Stimulated activated naive CD4-positive, alpha-beta T cell (primary cell): ENCODE measurements at regions not wholly inside any gene's neighbourhood (a gene's known extent, or its start where the extent isn't known, plus 50 kb on each side); places are given as distances from the start of the nearest gene placed in this dataset.

ENCODE experiments used
- DNase-seq, 6 experiments: peaks; one replicate each; lab custom pipeline; 2025; lab: John Stamatoyannopoulos, UW

DNA sequence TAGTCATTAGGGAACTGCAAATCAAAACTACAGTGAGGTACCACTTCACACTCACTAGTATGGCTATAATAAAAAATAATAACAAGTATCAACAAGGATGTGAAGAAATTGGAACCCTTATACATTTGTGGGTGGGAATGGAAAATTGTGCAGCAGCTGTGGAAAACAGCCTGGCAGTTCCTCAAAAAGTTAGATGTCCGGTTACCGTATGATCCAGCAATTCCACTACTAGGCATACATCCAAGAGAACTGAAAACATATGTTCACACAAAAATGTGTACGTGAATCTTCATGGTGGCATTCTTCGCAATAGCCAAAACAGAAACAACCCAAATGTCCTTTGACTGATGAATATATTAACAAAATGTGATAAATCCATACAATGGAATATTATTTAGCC, 187.9 kb upstream of the LYSMD4 start:
- DNase-seq = no peak

DNA sequence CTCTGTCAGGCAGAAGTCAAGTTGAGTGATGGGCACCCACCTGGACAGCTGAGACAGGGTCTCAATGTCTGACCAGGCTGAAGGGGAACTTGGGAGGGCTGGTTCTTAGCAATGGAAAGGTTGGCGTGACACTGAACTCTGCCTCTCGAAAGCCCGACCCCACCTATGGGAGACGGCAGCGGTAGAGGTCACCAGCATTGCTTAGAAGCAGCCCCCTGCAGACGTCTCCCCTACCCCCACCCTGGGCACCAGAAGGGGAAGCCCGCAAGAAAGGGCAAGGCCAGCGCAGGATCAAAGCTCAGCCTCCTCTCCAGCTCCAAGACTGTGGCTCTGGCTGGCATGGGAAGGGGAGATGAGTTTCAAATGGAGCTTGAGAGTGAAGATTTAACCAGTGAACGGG, 184.8 kb upstream of the LYSMD4 start:
- no peak for DNase-seq

DNA sequence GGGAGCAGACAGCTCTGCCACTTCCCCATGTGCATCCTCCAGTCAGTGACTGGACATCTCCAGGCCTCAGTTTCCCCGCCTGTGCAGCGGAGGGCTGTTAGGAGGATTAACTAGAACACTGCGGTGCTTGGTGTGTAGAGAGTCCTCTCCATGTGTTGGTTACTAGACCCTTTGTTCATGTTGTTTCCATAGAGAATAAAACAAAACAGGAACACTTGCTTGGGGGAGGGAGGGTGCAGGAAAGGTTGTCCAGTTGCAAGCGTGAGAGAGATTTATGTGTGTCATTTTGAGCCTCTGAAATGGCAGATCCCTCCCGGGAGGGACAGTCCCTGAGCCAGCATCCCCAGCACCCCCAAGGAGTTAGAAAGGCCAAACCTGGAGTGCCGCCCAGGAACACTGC, 184.0 kb upstream of the LYSMD4 start:
- no peak for DNase-seq

DNA sequence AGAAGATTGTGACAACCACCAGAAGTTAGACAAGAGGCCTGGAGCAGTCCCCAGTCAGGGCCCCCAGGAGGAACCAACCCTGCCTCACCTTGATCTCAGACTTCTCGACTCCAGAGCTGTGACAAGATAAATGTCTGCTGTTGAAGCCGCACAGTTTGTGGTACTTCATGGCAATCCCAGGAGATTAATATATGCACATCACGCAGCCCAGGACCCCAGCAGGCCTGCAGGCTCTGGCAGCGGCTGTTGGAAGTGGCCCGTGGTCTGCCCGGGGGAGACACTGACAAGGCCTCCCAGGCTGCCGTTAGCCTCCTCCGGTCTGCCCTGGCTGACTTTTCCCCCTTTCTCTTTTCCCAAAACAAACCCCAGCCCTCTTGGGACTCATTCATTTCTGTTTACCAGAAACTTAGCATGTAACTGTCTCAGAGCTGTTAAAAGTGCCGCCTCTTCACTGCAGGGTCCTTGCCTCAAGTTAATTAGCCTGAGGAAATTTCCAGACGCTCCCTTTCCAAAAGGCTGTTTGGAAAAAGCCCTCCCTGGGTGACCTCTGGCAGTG, 183.5 kb upstream of the LYSMD4 start:
- no peak for DNase-seq

DNA sequence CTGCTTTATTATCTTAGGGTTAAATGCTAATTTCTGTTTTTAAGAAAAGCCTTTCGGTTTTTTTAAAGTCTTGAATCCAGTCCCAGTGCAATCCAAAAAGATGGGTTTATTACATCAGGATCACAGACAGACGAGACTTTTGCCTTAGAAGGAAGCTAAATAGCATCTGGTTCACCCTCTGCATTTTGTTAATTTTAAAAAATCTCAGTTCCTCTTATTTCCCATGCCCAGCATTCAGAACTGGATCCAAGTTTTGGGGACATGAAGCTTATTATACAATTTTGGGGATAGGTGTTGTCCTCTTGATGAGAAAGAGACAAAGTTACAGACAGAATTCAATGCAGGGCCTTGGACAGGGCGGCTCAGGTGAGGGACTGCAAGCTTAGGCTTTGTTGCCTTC, 181.5 kb upstream of the LYSMD4 start:
- DNase-seq = no peak

DNA sequence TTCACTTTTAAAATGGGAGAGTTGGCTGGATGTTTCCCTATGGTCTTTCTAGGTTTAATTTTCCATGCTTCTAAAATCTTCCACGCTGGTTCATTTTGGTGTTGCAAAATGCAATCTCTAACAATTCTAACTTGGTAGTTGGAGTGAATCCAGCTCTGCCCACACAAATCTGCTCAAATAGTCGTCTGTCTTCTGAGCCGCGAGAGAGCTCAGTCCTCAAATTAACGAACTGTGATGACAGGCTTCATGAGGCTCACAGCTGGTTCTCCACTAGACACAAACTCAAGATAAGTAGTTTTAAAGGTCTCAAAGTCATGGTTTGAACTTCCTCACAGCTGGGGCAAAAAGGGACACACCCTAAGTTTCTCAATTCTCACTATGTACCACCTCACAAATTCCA, 178.6 kb upstream of the LYSMD4 start:
- DNase-seq = no peak

DNA sequence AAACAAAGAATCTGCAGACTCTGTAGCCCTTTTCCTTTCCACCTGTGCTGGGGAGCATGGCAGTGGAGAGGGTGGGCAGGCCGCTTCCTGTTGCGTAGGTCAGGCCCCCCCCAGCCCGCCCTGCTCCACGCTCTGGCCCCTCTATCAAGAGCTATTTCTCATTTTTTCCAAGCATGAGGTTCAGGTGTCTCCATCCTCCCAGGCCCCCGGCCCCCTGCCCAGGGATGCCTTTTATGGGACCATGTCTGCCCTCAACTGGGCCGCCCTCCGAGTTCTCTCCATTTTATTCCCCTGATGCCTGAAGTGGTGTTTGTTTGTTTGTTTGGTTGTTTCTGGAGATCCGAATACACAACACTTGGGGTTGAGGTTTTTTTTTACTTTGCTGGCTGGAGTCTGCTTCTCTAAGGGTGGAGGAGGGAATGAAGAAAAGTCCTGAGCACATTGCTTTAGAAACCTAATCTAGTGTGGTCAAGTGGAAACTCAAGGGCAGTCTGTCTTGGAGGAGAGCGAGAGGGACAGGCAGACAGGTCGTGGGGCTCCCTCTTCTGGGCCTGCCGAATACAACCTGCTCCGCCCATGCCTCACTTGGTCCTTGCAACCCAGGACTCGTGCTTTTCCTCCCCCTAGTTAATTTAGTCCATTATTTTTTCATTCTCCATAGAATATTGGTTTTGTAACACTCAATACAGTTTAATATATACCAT, 176.5 kb upstream of the LYSMD4 start:
- DNase-seq = no peak

DNA sequence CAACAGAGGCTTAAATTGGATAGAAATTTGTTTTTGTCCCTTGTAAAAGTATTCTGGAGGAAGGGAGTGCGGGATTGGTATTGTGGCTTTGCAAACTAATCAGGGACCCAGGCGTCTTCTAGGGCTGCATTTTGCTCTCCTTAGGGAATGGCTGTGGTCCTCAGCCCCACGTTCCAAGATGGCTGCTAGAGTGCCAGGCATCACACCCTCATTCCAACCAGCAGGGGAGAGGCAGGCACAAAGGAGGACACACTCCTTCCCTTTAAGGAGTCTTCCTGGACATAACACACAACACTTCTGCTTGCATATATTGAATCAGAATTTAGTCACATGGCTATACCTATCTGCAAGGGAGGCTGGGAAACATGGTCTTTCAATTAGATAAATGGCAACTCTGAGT, 174.5 kb upstream of the LYSMD4 start:
- no peak for DNase-seq

DNA sequence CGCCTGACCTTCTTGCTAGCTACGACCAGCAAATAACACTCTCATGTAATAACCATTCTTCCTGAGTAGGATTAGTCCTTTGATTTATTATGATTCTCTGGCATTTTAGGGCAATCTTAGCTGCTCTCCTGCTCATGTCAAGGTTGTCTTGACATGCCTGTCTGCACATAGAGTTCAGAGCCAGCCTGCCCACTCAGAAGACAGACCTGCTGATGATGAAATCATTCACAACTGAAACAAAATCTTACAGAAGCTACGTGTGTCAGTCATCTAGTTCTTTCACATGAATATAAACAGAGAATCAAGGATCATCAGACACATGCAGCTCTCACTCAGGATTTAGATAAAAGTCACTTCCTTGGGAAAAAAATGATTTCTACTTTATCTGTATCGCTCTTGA, 173.6 kb upstream of the LYSMD4 start:
- DNase-seq = no peak

DNA sequence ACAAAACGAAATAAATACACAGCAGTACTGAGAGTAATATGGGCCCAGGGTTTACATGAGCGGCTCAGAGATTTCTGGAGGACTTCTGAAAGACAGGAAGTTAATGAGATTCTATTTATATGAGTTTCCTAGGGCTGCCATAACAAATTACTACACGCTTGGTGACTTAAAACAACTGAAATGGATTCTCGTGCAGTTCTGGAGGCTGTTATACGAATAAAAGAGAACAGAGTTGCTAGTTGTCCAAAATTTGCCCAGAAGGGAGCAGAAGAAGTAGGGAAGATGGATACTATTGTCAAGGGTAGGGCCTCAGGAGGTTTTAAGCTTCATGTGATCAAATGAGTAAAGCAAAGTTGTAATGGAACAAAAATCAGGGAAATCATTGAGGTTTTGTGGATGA, 173.1 kb upstream of the LYSMD4 start:
- no peak for DNase-seq

DNA sequence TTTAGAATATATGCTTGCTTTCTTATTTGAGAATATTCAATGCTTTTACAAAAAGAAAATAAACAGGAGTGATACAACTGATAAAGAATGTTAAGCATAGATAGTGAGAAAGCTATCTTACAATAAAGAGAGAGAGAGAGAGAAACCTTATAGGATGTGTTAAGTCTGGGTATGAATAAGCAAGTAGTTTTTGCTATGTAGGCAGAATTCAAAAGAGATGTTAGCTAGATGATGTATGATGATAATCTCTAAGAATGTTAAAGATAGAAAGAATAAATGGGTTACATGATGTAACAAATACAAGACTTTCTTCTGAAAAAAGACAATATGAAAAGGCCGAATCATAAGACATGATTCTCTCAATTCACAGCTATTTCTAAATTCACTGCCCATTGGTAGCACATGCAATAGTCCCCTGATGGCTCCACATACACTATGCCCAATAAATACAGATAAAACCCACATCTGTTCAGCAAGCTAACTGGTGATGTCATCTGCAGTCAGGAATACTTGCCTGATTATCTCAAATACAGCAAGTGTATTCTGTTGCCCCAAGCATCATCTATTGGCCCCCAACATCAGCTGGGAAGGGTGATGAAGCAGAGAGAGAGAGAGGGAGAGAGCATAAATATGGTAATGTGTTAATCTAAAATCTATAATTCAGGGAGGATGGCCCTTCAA, 169.2 kb upstream of the LYSMD4 start:
- DNase-seq = no peak

DNA sequence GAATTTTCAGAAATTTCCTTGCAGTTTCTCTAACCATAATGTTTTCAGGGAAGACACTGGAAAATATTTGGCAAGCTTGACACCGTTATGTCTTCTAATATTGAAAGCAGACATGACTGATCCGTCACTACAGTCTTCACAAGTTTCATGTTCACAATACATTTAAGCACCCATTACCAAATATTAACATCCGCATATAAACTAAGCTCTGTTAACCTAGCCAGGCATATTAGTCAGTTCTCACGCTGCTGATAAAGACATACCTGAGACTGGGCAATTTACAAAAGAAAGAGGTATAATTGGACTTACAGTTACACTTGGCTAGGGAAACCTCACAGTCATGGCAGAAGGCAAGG, 162.7 kb upstream of the LYSMD4 start:
- DNase-seq = no peak

DNA sequence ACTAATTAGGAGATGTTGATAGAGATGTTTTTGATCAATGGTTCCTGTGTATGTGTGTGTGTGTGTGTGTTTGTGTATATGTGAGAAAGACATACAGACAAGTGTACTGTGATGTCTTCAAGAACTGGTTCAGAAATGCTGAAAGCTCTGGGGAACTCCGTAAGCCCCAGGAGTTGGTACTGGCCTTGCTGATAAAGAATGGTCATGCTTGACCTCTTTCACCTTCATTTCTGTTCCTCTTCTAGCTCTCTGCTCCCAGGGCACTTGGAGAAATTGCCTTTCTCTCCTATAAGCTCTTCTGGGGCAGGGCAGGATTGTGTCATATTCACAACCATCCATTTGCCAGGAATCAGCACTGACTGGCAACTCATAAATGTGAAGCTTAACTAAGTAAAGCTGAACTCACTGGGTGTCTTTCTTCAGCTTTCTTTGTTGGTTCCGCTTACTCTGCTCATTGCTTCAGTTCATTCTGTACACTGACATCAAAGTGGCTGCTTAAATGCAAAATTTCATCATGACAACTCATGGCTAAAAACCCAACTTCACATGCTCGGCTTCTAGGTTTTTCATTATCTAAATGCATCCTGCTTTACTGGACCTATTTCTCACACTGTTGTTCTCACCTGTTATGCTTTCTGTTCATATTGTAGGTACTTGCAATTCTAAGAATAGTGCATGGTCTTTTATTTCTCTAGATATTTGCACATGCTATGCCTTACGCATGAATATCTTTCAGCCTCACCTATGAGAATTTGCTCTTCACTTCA, 162.1 kb upstream of the LYSMD4 start:
- no peak for DNase-seq

DNA sequence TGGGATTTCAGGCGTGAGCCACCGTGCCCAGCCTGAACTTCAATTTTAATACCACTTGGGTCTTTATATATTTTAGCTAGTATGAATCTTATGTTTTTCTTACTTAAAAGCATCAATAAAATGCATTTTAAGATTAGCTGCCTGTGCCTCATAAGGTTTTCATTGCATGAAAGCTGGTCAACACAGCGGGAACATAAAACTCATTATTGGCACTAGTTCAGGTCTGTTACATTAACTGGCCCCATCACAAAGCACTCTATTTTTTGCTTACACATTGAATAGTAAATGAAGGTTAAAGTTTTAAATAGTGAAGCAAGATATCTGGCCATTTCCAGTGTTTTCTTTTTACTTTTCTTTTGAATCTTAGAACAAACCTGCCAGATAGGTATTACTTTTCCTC, 145.6 kb upstream of the LYSMD4 start:
- no peak for DNase-seq

DNA sequence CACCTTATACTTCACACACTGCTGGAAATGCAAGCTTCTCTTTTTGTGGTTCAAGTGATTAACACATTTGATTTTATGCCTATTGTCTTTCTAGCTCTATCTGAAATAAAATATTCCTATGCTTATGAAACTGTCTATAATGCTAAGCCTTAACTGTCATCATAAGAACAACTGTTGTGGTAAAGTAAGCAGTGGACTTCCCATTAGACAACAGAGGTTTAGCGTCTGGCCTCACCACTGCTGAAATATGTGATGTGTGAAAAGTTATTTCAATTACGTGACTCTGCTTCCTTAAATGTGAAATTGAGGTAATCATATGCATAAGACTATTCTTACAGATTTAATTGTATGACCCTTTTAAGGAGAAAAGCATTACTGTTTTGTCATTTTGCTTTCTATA, 140.2 kb upstream of the LYSMD4 start:
- DNase-seq = no peak

DNA sequence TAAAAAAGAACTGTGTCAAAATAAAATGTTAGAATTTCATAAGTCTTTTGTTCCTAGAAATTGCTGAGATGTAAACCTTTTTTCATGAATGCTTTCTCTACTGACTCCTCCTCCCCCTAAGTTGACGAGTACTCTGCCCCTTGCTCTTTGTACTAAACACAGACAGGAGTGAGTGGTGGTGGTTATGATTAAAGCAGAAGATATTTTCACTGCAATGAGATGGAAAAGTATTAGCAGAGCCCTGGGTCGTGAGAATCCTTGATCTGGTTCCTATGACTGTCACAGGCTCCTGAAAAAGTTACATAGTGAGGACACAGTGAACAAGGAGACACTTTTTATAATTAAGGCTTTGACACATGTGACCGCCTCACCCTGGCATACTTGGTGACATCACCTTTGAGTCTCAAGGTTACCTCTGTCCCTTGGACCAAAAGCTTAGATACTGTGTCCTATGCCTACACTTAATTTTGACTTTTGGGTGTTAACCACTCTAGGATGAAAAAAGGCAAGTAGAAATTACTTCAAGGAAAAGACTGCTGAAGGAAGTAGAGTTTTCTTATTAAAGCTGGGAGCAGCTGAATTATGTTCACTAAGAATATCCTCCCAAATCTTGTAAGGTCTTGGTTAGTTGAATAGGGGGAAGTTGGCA, 130.4 kb upstream of the LYSMD4 start:
- no peak for DNase-seq

DNA sequence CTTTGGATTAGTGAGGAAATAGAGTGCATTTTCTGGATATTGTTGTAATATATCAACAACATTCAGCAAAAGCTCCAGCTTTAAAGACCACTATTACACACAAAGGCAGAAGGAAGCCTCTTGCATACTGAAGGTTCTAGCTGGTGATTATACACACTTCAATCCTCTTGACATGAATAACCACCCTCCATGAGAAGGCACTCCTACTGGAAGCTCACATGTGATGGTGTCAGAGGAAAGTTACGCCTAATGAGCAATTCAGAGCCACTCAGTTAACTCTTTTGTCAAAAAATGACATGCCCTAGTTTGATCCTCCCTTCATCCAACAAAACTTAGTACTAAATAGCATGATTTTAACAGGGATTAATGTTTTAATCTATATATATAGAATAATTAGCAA, 124.6 kb upstream of the LYSMD4 start:
- no peak for DNase-seq

DNA sequence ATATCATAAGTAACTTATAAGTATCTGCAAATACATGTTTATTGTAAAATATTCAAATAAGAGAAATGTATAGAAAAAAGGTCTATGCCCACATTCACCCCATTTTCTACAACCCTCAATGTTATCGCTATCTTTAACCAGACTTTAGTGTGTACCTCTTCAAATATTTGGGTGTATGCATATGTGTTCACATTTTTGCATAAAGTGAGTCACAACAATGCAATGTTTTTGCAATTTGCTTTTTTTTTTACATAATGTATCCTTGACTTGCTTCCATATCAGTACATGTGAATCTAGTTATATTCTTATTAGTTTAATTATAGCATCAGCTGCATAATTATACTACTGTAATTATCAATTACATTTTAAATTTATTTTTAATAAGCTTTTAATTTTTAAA, 117.3 kb upstream of the LYSMD4 start:
- no peak for DNase-seq

DNA sequence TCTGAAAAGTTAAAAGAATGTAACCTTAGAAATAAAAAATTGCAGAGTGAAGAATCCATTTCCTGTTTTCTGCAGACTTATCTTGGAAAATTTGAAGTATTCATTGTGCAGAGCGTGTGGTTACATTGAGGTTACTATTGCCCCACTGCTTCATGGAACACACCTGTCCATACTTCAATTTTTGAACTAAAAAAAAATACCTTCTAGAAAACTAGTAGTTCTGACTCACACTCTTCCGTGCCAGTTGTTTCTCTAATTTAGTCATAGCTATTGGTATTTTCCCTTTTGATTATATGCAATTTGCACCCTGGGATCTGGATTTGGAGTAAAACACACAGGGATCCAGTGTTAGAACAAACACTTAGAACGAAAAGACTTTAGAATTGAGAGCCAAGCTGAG, 111.8 kb upstream of the LYSMD4 start:
- no peak for DNase-seq

DNA sequence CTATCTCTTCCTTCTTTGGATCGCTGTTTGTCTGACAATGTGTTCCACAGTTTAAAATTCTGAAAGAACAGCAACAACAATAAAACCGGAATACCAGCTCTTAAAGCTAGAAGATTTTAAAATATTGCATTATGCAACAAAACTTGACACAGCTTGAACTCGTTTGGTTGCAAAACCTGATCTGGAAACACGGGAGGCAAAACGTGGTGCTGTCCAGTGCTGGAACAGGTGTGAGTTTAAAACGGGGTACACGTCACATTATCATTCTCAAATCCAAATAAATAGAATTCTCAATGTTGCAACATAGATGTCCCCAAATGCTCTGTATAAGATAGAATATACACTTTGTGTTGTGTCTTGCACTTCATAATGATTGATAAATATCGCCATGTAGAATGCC, 110.9 kb upstream of the LYSMD4 start:
- DNase-seq = no peak

DNA sequence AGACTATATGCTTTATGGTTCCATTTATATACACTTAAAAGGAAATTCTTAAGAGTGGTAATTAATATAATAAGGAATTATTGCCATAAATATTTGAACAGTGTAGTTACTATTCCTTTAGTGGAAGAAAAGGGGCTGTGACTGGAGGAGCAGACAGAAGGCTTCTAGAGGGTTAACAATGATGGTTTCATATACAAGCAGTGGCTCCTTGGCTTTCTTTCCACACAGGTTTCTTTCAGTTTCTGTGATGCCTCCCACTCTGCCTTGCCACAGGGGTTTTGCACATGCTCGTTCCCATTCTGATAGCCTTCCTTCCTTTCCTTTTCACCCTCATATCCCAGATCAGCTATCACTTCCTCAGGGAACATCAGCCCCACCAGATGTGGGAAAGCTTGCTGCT, 108.8 kb upstream of the LYSMD4 start:
- DNase-seq = no peak

DNA sequence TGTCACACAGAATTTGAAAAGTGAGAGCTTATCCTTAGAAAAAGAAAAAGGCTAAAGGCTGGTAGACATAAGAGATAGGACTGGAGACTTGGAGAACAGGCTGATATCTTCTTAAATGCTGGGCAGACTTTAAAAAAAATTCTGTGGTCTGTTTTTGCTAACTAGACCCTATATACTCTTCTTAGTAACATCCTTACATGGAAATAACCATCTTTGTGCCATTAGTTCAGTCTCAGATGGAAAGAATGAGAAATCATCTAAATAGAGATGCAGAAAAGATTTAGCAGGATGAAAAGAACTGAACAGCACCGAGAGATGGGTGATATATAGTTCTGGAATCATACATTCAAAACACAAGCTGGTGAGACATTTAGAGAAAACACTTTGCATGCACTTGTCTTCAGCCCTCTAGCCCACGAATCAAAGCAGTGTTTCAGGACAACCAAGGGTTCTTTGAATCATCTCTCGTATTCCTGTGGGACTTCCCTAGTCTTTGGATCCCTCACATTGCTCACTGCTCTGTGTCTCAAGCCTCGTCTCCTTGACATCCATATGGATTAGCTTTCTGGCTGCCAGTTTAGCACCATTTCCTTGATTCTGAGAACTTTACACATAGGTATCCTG, 93.0 kb upstream of the LYSMD4 start:
- no peak for DNase-seq
